NCI-H526 (cell line): ENCODE measurements at regions not wholly inside any gene's neighbourhood (a gene's known extent, or its start where the extent isn't known, plus 50 kb on each side); places are given as distances from the start of the nearest gene placed in this dataset.
"Not testable (repeated sequence)": the region's sequence is repeated elsewhere in the genome, so short reads cannot be mapped to it uniquely, and the experiment has no call there.

ENCODE experiments used
- DNase-seq, 2 experiments: peaks; one replicate each; lab custom pipeline; 2025; lab: John Stamatoyannopoulos, UW

GRCh38 chr20:48329676-48330664, 497.8 kb downstream of the PREX1 start:
- peak in 1 of 2 experiments; percentile 39 for DNase-seq

DNA sequence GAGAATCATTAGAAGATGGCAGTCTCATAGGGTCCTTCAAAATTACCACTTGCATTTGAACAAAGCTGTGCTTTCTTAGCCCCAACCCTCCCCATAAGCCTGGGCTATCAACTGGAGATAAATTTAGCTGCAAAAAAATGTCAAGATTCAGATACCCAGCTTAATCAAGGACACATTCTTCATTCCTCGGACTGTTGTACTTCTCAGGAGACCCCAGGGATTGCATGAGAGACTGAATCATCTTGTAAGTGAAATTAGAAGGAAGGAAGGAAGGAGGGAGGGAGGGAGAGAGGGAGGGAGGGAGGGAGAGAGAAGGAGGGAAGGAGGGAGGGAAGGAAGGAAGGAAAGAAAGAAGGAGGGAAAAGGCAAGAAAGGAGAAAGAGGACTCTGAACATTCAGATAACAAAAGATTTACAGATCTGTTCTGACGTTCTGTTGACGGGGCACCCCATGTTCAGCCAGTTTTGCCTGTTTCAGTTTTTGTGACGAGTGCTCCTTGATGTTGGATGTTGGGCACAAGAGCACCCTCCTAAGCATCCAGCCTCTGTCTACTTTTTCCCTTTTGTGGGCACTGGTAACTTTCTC, 498.7 kb downstream of the PREX1 start:
- no peak for DNase-seq

DNA sequence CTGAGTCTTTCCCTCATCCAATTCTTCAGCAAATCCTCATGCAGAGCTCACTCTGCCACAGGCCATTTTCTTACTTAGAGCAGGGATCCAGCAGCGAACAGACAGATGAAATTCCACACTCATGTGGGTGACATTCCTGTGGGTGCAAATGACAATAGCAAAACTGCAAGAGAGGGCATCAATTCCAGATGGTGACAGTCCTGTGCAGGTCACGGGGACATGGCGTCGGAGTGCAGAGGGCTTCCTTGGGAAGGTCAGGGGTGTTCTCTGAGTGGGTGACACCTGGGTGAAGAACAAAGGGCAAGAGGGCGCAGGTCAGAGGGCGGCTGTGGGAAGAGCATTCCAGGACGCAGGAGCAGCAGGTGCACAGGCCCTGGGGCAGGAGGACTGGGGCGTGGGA, 500.0 kb downstream of the PREX1 start:
- DNase-seq: not testable (repeated sequence)

DNA sequence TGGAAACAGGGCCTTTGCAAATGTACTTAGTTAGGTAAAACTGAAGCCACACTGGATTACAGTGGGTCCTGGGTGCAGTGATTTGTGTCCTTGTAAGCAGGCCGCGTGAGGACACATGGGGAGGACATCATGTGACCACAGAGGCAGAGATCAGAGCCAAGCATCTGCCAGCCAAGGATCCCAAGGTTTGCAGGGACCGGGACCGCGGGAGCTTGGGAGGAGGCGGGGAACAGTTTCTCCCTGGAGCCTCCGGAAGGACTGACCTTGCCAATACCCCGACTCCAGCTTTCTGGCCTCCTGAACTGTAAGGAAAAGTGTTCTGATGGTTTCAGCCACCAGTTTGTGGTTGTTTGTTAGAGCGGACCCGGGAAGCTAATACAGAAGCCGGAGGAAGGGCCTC, 500.9 kb downstream of the PREX1 start:
- peak in 1 of 2 experiments; percentile 8 for DNase-seq

DNA sequence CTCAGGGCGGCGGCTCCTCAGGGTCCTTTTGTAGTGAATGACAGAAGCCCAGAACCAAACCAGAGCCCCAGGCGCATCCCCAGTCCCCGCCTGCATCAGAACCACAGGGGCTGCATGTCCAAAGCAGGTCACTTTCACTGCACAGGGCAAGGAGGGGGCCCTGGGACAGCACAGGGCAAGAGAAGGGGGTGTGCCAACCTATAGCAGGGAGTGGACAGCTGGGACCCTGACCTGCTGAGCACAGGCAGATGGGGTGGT, 501.4 kb downstream of the PREX1 start:
- no peak for DNase-seq

DNA sequence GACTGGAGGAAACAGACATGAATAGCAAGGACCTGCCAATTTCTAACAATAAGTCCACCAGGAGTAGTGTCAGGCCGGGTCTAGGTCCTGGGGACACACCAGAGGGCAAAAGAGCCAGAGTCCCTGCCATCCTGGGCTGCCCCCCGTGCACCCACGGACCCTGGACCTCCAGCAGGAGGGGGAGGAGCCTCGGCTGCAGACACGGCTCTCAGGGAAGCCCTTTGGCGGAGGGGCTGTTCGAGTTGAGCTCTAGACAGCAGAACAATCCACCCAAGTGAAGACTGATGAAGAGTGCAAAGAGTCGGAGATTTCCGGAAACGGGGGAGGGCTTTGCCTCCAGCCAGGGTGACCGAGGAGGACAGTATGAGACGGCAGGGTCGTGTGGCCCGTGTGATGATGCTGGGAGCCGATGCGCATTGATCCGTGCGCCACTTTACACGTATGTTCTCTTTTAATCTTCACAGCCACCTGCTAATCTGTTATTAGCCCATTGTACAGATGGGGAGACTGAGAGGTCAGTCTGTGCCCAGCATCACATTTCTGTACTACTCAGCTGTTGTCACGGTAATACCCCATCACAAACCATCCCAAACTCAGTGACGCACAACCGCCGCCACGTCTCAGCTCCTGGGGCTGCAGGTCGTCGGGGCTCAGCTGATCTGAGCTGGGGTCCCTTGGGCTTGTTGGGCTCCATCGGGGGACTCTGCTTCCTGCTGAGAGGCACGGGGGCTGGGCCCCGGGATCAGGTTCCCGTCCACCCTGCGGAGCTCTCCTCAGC, 502.0 kb downstream of the PREX1 start:
- DNase-seq: no peak

- DNase-seq: no peak
Observed at GRCh38 chr20:48324744-48325143, 503.1 kb downstream of the PREX1 start.

GRCh38 chr20:48321271-48321670, 506.5 kb downstream of the PREX1 start:
- no peak for DNase-seq

- no peak for DNase-seq
Observed at GRCh38 chr20:48319943-48320584, 507.7 kb downstream of the PREX1 start.

- no peak for DNase-seq
Observed at GRCh38 chr20:48317578-48317977, 510.2 kb downstream of the PREX1 start.

- no peak for DNase-seq
Observed at GRCh38 chr20:48314925-48315592, 512.7 kb downstream of the PREX1 start.

DNA sequence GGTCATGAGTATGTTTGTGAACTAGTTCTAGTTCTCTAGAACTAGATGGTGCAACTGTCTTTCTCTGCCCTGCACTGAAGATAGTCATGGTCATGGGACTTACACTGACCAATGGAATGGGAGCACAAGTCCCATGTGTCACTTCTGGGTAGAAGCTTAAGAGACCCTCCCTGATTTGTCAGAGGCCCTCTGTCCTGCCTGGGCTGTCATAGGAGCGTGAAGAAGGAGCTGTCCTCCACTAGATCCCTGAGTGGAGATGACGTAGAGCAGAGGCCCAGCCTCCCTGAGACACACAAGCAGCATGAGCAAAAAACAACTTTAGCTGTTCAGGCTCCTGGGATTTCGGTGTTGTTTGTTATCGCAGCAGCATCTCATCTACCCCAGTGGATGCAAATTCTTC, 514.5 kb downstream of the PREX1 start:
- no peak for DNase-seq

DNA sequence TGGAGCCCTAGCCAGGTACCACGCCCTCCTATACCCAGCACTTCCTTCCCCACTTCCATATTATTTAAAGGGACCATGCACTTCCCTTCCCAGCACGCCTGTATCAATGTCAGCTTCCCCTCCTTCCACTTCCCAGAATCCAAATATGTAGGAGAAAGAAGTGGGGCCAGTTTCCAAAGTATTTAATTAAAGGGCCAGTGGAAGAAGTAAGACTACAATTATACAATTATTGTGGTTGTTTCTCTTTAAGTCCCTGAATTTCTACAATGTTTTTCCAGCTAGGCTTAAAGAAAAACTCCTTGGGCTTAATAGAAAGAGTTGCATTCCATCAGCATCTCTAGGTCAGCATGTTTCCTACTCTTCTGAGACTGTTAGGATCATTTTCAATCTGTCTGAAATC, 515.8 kb downstream of the PREX1 start:
- DNase-seq: no peak

DNA sequence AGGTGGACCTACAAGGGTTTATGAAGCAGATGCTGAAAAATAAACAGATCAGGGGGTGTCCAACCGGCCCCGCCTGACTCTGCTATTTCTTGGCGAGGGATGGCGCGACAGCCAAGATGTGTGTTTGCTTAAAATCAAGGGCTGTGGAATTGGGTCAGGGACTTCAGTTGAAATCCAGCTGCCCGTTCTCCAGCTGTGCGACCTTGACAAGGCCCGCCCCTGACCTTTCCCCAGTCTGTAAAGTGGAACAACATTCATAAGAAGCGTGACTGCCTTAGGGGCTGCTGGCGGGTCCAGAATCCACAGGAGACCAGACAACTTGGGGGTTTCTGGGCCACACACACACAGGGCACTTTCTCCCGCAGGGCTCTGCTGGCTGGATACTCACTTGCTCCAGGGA, 517.5 kb downstream of the PREX1 start:
- no peak for DNase-seq

DNA sequence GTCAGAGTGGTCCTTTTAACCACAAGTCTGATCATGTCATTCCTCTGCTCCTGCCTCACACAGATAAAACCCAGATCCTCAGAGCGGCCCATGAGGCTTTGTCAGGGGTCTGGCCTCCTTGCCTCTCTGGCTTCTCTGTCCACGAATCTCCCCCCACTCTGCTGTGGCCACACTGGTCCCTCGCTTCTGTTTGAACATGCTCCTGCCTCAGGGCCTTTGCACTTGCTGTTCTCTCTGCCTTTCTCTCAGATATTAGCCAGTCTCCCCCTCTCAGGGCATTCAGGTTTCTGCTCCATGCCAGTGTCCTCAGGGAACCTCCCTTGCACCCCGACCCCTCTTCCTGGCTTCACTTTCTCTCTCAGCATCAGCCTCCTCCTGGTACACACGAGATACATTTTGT, 518.5 kb downstream of the PREX1 start:
- DNase-seq: no peak

GRCh38 chr20:48308882-48309281, 518.9 kb downstream of the PREX1 start:
- no peak for DNase-seq

DNA sequence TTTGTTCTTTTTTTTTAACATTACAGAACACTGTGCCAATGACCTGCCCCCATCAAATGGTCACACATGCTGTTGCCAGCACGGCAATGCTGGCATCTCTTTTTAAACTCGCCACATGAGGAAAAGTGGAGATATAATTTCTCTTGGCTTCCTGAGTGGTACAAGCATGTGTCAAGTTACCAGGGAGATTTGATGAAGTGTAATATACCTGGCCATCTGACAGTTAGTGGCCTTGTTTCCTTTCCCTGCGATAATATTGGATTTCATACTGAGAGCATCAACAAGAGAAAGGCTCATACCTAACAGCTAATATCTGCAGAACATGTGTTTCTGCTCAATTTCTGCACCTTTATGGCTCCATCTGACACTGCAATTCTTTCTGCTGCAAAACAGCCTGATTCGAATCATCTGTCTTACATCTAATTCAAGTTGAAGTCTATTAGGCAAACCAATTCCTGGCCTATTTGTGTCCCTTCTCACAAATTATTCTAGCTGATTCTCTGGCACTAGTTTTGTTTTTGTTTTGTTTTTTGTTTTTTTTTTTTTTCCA, 519.5 kb downstream of the PREX1 start:
- DNase-seq: no peak

DNA sequence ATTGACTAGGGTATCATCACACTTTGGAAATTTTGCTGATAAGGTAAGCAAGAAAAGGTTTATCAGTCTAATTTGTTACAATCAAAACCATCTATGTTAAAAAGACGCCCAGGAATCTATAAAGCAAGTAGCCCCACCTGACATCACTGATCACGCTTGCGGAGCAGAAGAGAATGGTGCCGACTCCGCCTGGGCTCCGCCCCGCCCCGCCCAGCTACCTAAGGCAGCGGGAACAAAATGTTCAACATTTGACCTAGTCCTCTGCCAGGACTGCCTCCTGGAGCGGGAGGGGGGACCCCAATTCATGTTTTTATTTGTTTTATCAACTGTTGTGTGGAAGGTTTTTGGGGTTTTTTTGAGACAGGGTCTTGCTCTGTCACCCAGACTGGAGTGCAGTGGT, 520.5 kb downstream of the PREX1 start:
- no peak for DNase-seq

DNA sequence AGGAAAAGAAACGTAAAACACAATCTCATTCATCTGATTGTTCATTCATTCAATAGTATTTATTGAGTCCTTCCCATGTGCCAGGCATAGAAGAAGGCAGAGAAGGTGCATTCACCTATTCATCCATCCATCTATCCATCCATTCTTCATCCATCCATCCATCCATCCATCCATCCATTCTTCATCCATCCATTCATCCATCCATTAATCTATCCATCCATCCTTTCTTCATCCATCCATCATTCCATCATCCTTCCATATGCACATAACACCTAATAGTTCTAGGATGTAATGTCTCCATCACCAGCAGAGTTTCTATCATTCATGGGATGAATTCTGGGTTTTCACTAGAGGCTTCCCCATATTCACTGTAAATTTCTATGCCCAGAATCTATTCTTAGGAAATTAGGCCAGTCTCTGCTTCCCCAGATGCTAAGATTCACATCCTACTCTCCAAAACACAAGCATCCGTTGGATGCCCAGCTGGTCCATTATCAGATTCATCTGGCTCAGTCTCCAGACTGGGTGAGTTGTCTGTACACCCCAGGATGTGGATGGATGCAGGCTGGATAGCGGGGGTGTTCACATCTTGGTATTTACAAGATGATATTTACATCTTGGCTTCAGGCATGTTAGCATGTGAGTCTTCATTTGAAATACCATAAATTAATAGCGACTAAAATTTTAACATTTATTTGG, 517.7 kb upstream of the SULF2 start:
- no peak for DNase-seq

GRCh38 chr20:48302149-48302548, 516.9 kb upstream of the SULF2 start:
- DNase-seq: no peak

GRCh38 chr20:48301189-48301588, 515.9 kb upstream of the SULF2 start:
- DNase-seq: no peak
